ENCODE measurements at regions not wholly inside any gene's neighbourhood (a gene's known extent, or its start where the extent isn't known, plus 50 kb on each side); places are given as distances from the start of the nearest gene placed in this dataset.

DNA sequence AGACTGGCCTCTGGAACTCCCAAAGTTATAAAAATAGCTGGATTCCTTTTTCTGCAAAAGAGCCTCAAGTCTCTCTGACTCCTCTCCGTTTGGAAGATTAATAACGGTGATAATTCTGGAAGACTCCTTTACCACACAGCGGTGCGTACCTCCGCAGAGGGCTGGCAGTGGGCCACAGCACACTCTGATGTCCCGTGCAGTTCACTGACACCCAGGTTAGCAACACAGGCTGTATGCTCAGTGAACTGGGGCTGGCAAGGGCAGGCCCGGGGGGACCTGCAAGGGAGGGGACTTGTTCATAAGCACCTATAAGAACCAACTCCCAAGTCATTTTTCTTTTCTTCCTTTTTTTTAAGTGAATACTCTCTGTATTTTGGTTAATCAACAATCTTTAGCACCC, 120.3 kb upstream of the TJP1 start:
- TF ChIP-seq CTCF (conservative IDR thresholded peaks at IDR 0.05) (no peak), EZH2 (IDR thresholded peaks at IDR 0.05; ENCODE audit: low read depth) (no peak)
- Histone ChIP-seq H3K9me3 (ENCODE audit: insufficient read depth, low read depth) (0 out of 2 replicates have a peak, but pooled peaks cover 6% of the 10 kb centered on the region), H3K9me2 (ENCODE audit: insufficient read depth) (no peaks in the 10 kb centered on the region), H3K27me3 (ENCODE audit: insufficient read depth, low read depth) (no peaks in the 10 kb centered on the region), H3K4me1 (replicated peaks; ENCODE audit: insufficient read depth) (peaks cover 21% of the 10 kb centered on the region), H3F3A (ENCODE audit: insufficient read depth, low read depth) (peaks cover 8% of the 10 kb centered on the region), H3K36me3 (ENCODE audit: low read depth) (no peaks in the 10 kb centered on the region), H2AFZ (no peak overlapping the region), H3K27ac (no peak overlapping the region), H4K20me1 (ENCODE audit: insufficient read depth) (no peaks in the 10 kb centered on the region), H3K4me3 (no peak overlapping the region), H3K4me2 (no peak overlapping the region), H3K79me2 (ENCODE audit: low read depth) (no peaks in the 10 kb centered on the region)
- intact Hi-C loops (cut with micrococcal nuclease; ENCODE audit: unreplicated experiment), result no loop called here
- POLR2A ChIA-PET (ENCODE audit: unreplicated experiment), result no interaction called here
- CTCF ChIA-PET, result no interaction called here
- no peak for DNase-seq
- BruUV-seq (replicated peaks), result no TSS peak

DNA sequence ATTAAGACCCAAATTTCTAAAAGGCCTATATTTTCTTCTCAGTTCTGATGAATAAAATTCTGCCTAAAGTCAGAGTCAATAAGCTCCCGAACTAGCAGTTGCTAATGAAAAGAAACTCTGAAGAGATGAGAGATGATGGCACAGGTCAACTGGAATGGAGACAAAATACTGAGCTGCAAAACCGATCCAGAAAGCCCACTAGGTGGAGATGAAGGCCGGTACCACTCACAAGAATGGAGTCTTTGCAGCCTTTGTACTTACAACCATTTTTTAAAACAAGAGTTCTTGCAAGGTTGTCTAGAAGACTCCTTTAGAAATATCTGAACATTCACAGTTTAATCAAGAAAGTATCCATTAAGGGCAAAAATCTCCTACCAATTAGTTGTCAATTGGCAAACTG, 119.9 kb upstream of the TJP1 start:
- H3K4me1 ChIP-seq (replicated peaks; ENCODE audit: insufficient read depth), result peaks cover 25% of the 10 kb centered on the region
- H3K4me3 ChIP-seq, result no peak overlapping the region
- TF ChIP-seq EZH2 (IDR thresholded peaks at IDR 0.05; ENCODE audit: low read depth) (no peak), CTCF (conservative IDR thresholded peaks at IDR 0.05) (no peak)
- POLR2A ChIA-PET (ENCODE audit: unreplicated experiment), result no interaction called here
- H2AFZ ChIP-seq, result no peak overlapping the region
- H4K20me1 ChIP-seq (ENCODE audit: insufficient read depth), result no peaks in the 10 kb centered on the region
- H3K36me3 ChIP-seq (ENCODE audit: low read depth), result no peaks in the 10 kb centered on the region
- no TSS peak for BruUV-seq (replicated peaks)
- H3K9me2 ChIP-seq (ENCODE audit: insufficient read depth), result no peaks in the 10 kb centered on the region
- H3K9me3 ChIP-seq (ENCODE audit: insufficient read depth, low read depth), result 0 out of 2 replicates have a peak, but pooled peaks cover 6% of the 10 kb centered on the region
- H3K79me2 ChIP-seq (ENCODE audit: low read depth), result no peaks in the 10 kb centered on the region
- DNase-seq, result no peak
- no peak overlapping the region for H3K27ac ChIP-seq
- CTCF ChIA-PET, result no interaction called here
- H3K27me3 ChIP-seq (ENCODE audit: insufficient read depth, low read depth), result no peaks in the 10 kb centered on the region
- H3K4me2 ChIP-seq, result no peak overlapping the region
- peaks cover 8% of the 10 kb centered on the region for H3F3A ChIP-seq (ENCODE audit: insufficient read depth, low read depth)
- intact Hi-C loops (cut with micrococcal nuclease; ENCODE audit: unreplicated experiment), result no loop called here

- no peaks in the 10 kb centered on the region for H3K9me2 ChIP-seq (ENCODE audit: insufficient read depth)
- no peaks in the 10 kb centered on the region for H3K27me3 ChIP-seq (ENCODE audit: insufficient read depth, low read depth)
- intact Hi-C loops (cut with micrococcal nuclease; ENCODE audit: unreplicated experiment), result no loop called here
- H3K4me1 ChIP-seq (replicated peaks; ENCODE audit: insufficient read depth), result peaks cover 52% of the 10 kb centered on the region
- DNase-seq, result peak in 1 of 2 experiments; percentile 46
- no peak overlapping the region for H2AFZ ChIP-seq
- CTCF ChIA-PET, result no interaction called here
- 0 out of 2 replicates have a peak, but pooled peaks cover 6% of the 10 kb centered on the region for H3K9me3 ChIP-seq (ENCODE audit: insufficient read depth, low read depth)
- H3K79me2 ChIP-seq (ENCODE audit: low read depth), result no peaks in the 10 kb centered on the region
- no peak overlapping the region for H3K4me2 ChIP-seq
- no peaks in the 10 kb centered on the region for H4K20me1 ChIP-seq (ENCODE audit: insufficient read depth)
- H3K4me3 ChIP-seq, result no peak overlapping the region
- TF ChIP-seq CTCF (conservative IDR thresholded peaks at IDR 0.05) (no peak), EZH2 (IDR thresholded peaks at IDR 0.05; ENCODE audit: low read depth) (no peak)
- no peak overlapping the region for H3K27ac ChIP-seq
- POLR2A ChIA-PET (ENCODE audit: unreplicated experiment), result interaction anchor here (0.6 kb wide), 1 partner anchor 14 kb away, joined by 3 read pairs; no protein-coding TSS in a partner anchor
- no TSS peak for BruUV-seq (replicated peaks)
- H3K36me3 ChIP-seq (ENCODE audit: low read depth), result no peaks in the 10 kb centered on the region
- H3F3A ChIP-seq (ENCODE audit: insufficient read depth, low read depth), result peaks cover 17% of the 10 kb centered on the region
These were observed 117.1 kb upstream of the TJP1 start for GRCh38 chr15:29939404-29939803.
